ENCODE measurements at regions not wholly inside any gene's neighbourhood (a gene's known extent, or its start where the extent isn't known, plus 50 kb on each side); places are given as distances from the start of the nearest gene placed in this dataset.

- DNase-seq, result no peak
Observed at GRCh38 chr1:29903548-29904166, 667.3 kb downstream of the PTPRU start.

DNA sequence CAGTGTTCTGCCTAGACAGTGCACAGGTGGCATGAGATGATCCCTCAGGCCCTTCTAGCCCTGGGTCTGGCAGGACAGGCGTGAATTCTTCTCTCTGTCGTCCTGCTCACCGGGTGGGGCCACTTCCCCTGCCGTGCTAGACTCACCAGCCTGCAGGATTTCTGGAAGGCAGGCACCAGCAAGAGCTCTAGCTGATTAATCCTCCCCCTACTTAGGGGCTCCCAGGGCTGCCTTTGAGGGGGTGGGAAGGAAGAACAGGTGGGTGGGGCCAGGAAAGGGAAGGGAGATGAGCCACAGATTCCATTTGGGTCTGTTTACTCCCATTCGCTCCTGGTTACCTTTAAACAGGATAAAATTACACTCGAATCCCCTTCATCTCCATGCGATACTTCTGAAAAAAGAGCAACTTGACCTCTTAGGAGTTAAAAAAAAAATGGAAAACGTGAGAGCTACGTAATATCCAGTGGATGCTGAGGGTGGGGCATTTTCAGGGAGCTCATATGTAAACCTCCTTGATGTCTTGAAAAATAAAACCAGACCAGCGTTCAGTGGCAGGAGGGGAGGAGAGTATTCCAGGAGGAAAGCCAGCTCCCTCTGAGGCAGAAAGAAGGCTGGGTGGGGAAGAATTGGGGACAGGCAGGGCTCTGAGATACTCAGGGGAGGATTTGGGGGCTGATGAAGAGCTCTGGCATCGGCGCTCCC, 665.5 kb downstream of the PTPRU start:
- no peak for DNase-seq

- DNase-seq, result no peak
Observed at GRCh38 chr1:29900712-29901111, 664.4 kb downstream of the PTPRU start.

- no peak for DNase-seq
Observed at GRCh38 chr1:29900104-29900679, 663.9 kb downstream of the PTPRU start.

- DNase-seq, result no peak
Observed at GRCh38 chr1:29896791-29897714, 660.7 kb downstream of the PTPRU start.

DNA sequence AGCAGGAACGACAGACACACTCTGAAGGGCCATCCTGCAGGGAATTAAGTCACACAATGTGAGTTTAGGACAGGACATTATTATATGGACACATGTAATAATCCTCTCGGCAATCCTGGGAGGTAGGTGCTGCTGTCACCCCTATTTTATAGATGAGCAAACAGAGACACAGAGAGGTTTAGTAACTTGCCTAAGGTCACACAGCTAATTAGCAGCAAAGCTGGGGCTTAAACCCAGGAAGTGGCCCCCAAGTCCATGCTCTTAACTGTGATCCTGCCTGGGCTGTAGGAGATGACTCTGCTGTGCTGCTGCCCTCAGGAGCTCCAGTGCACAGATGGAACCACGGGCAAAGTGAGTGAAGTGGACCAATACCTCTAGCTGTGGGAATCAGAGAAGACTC, 660.0 kb downstream of the PTPRU start:
- DNase-seq, result no peak

DNA sequence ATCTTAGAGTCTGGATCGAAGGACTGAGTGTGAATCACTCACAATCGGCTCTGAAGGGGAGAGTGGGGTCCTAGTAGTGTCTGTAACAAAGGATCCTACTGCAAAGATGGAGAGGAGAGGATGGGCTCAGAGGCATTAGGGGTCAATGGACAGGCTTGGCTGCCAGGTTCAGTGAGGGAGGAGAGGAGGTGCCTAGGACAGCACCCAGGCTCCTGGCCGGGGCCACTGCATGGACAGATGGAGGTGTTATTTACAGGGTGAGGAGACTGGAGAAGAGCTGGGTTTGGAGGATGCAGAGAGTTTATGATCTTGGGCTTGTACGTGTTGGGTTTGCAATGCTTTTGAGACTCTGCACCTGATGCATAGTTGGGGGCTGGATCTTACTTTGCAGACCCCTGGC, 658.9 kb downstream of the PTPRU start:
- no peak for DNase-seq

- DNase-seq, result no peak
Observed at GRCh38 chr1:29894311-29894710, 658.0 kb downstream of the PTPRU start.

- no peak for DNase-seq
Observed at GRCh38 chr1:29893806-29894205, 657.5 kb downstream of the PTPRU start.

GRCh38 chr1:29893046-29893723, 656.9 kb downstream of the PTPRU start:
- DNase-seq, result no peak

DNA sequence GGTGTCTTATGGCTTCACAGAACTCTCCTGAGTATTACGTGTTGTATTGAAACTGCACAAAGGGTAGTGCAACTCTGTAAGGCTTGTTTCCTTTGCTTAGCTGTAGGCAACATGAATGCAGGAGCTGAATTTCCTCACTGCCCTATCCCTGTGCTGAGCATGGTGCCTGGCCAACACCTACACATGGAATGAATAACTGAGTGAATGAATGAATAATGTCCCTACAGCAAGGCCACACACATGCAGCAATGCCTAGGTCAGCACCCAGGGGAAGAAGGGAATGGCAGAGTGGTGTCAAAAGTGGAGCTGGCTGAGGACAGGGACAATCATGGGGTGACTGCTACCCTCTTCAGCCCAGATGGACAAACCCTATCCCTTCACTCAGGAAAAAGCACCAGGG, 655.9 kb downstream of the PTPRU start:
- DNase-seq, result no peak

DNA sequence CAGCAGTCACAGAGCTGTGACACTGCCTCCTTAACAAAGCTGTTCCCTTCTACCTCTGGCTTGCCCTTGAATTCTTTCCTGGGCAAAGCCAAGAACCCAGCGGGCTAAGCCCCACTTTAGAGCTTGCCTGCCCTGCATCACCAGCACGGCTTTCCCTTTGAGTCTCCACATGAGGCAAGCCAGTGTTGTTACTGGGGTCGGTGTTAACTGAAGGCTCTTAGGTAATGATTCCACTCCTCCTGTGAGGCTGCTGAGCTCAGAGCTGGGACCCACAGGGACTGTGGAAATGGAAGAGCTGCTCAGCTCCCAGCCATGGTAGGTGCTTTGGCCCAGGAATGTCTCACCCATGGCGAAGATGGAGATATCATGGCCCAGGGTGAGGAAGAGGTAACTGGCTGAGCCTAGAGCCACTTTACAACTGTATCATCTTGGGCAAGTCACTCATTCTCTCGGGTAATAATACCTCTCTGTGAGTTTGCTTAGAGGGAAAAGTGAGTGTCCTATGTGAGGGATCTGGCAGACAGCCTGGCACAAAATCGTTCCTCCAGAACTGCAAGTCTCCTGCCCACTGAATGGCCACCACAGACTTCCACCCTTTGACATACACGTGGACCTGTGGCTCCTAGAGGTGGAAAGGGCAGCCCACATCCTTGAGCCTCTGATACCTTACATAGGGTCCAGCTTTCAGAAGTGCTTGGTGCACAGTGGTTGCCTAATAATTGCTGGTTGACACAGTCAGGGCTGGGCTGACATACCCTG, 654.1 kb downstream of the PTPRU start:
- DNase-seq, result no peak

GRCh38 chr1:29889776-29890175, 653.5 kb downstream of the PTPRU start:
- DNase-seq, result no peak

- no peak for DNase-seq
Observed at GRCh38 chr1:29884740-29885139, 648.4 kb downstream of the PTPRU start.

DNA sequence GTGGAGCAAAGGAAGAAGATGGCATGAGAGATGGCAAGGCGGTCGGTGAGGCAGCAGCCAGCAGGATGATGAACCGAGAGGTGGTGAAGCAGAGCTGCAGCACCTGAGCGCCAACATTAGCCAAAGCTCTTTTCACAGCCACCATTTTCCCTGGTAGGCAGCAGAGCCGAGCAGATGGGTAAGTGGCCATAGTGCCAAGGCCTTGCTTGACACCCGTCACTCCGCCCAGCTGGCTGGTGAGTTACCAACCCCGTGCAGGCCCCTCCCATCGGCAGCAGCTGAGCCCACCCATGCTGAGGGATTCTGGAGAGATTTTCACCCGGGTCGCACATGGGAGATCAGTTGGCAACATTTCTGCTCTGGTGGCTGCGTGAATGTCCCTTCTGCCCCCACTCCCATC, 647.7 kb downstream of the PTPRU start:
- no peak for DNase-seq

DNA sequence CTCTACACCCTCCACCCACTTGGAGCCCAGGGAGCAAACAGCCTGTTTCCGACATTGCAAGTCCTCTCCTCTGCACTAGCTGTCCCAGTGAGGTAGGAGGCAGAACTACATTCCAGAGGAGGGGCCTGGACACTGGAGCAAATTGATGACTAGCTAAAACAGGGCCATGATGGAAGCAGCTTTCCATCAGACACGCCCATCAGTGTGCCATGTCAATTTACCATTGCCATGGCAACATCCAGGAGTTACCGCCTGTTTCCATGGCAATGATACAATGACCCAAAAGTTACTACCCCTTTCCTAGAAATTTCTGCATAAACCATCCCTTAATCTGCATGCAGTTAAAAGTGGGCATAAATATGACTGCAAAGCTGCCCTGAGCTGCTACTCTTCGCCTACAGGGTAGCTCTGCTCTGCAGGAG, 647.1 kb downstream of the PTPRU start:
- no peak for DNase-seq

- DNase-seq, result no peak
Observed at GRCh38 chr1:29880556-29880955, 644.2 kb downstream of the PTPRU start.

- no peak for DNase-seq
Observed at GRCh38 chr1:29879217-29879616, 642.9 kb downstream of the PTPRU start.

- no peak for DNase-seq
Observed at GRCh38 chr1:29878501-29878900, 642.2 kb downstream of the PTPRU start.

DNA sequence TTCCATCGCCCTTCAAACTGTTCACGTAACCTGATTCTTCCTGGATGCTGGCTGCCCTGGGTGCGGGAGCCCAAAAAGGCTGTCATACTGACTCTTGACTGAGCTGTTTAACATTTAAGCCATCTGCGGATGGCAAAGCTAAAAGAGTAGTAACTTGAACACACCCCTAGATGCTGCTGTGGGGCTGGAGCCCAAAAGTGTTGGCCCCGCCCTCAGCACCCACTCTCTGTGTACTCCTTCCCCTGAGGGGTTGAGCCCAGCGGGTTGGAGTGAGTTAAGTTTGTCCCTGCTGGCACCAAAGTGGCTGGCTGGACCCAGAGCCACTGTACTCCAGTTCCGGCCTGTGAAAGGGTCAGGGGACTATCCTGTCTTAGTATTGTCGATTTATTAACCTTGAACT, 640.6 kb downstream of the PTPRU start:
- DNase-seq, result no peak

DNA sequence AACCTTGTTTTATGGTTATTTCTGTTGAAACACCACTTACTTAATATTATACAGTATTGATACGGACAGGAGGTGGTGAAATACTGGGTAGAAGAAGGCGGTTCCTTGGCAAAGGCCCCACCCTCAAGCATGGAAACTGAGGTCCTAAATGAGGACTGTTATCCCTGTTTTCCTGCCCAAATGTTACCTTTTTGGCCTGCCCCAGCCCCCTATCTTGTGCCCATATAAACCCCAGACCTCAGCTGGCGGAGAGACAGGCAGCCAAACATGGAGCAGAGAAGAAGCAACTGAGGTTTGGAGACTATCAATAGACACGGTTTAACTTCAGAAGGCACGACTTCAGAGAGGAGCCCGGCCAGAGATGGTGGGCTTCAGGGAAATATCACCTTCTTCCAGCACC, 640.1 kb downstream of the PTPRU start:
- DNase-seq, result no peak

DNA sequence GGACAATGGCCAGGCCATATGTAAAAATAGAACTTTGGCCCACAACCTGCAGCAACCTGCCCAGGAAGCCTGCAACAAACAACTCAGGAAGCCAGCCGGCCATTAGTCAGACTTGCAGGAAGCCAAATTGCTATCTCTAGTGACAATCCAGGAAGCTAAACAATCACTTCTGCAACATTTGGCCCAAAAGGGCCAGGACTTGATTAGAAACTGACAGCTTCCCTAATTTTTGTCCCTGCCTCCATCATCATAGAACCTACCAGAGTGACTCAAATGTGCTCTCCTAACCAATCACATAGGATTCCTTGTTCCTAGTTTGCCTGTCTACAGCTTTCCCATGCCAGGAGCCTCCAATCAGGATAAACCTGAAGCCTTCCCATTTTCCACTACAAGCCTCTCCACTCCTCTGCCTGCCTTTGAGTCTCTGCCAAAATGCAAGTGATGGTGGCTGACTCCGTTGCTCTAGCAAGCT, 639.3 kb downstream of the PTPRU start:
- no peak for DNase-seq
